Uterus (tissue), 2 donors: ENCODE measurements at regions not wholly inside any gene's neighbourhood (a gene's known extent, or its start where the extent isn't known, plus 50 kb on each side); places are given as distances from the start of the nearest gene placed in this dataset.

Experiments
- POLR2A ChIP-seq, 2 donors: fragments of 450-650 bp; IDR thresholded peaks; one replicate each; pipeline ENCODE4 v1.6.1; 2016; ENCODE audit warnings: antibody characterized with exemption in 2 of 2, mild to moderate bottlenecking in 1 of 2, moderate library complexity in 1 of 2
- TF ChIP-seq, protein P1 (sequence below), 4 experiments: fragments of 200-600 bp in 2 of 4; fragments of 450-650 bp in 2 of 4; sonication (generic) in 2 of 4; IDR thresholded peaks; one replicate each; pipeline ENCODE4 v1.5.1; 2016 to 2019; ENCODE audit warnings: antibody characterized with exemption in 4 of 4, mild to moderate bottlenecking in 2 of 4, moderate library complexity in 1 of 4

DNA sequence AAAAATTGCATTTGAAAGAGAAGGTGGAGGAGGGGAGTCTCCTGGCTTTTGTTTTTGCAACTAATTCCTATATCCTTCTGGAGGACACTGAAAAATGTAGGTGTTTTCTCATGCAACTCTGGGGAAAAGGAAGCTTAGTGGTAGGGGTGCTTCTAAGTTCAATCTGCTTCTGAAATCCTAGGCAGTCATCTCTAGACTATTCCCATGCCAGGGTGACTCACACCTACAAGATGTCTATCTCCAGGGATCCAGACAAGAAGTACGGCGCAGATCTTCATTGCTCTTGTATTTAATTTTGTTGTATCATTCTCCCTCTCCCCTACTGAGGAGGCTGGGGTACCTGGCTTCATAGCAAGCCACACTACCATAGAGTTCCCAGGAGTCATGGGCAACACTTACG, 258.8 kb downstream of the PHF14 start:
- TF ChIP-seq, protein P1, sequence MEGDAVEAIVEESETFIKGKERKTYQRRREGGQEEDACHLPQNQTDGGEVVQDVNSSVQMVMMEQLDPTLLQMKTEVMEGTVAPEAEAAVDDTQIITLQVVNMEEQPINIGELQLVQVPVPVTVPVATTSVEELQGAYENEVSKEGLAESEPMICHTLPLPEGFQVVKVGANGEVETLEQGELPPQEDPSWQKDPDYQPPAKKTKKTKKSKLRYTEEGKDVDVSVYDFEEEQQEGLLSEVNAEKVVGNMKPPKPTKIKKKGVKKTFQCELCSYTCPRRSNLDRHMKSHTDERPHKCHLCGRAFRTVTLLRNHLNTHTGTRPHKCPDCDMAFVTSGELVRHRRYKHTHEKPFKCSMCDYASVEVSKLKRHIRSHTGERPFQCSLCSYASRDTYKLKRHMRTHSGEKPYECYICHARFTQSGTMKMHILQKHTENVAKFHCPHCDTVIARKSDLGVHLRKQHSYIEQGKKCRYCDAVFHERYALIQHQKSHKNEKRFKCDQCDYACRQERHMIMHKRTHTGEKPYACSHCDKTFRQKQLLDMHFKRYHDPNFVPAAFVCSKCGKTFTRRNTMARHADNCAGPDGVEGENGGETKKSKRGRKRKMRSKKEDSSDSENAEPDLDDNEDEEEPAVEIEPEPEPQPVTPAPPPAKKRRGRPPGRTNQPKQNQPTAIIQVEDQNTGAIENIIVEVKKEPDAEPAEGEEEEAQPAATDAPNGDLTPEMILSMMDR (IDR thresholded peaks at IDR 0.05): no peak
- TF ChIP-seq POLR2A (IDR thresholded peaks at IDR 0.05): no peak
